Tibial nerve (tissue), 4 donors: ENCODE measurements at regions not wholly inside any gene's neighbourhood (a gene's known extent, or its start where the extent isn't known, plus 50 kb on each side); places are given as distances from the start of the nearest gene placed in this dataset.

ENCODE experiments used
- CTCF ChIP-seq, 5 experiments: fragments of 200-600 bp in 3 of 5; fragments of 450-650 bp in 2 of 5; sonication (generic) in 3 of 5; IDR thresholded peaks; one replicate each; pipeline ENCODE4 v1.5.1; 2016 to 2019; ENCODE audit warnings: antibody characterized with exemption in 5 of 5, mild to moderate bottlenecking in 3 of 5, moderate library complexity in 2 of 5
- EP300 ChIP-seq, 2 donors: sonication (generic); formaldehyde crosslinking; IDR thresholded peaks; one replicate each; pipeline ENCODE4 v1.6.1; 2017; ENCODE audit warnings: antibody characterized with exemption in 2 of 2, mild to moderate bottlenecking in 1 of 2
- POLR2A ChIP-seq, 2 donors: fragments of 450-650 bp; IDR thresholded peaks; one replicate each; pipeline ENCODE4 v1.6.1; 2017; ENCODE audit warnings: antibody characterized with exemption in 2 of 2, mild to moderate bottlenecking in 2 of 2, moderate library complexity in 2 of 2

GRCh38 chr1:173415490-173415889 lies 61.6 kb upstream of the PRDX6 start:
- TF ChIP-seq CTCF (IDR thresholded peaks at IDR 0.05) (no peak), POLR2A (IDR thresholded peaks at IDR 0.05) (no peak), EP300 (IDR thresholded peaks at IDR 0.05) (no peak)
